Natural killer cell (primary cell): ENCODE measurements at regions not wholly inside any gene's neighbourhood (a gene's known extent, or its start where the extent isn't known, plus 50 kb on each side); places are given as distances from the start of the nearest gene placed in this dataset.

ENCODE experiments used
- ATAC-seq, 3 donors: fragments of 150-1000 bp in 2 of 3; fragments of 200-7000 bp in 1 of 3; cut with Tn5 transposase; 1 replicate in 1 of 3; 2 replicates in 2 of 3; pipeline ENCODE4 v1.10.0; 2021; ENCODE audit warnings: mild to moderate bottlenecking in 2 of 3, moderate library complexity in 2 of 3
- DNase-seq, 2 donors: peaks; one replicate each; pipeline versions ENCODE4 v3.0.0 to v3.0.0-alpha.2; 2013 to 2021; ENCODE audit warnings: mixed read lengths in 1 of 2
- H3K27ac ChIP-seq: one replicate; pipeline ENCODE4 v1.5.1; 2013; ENCODE audit warnings: mild to moderate bottlenecking, low read length
- H3K27me3 ChIP-seq: one replicate; pipeline ENCODE4 v1.6.1; 2013; ENCODE audit warnings: low read length; ENCODE audit not compliant: control insufficient read depth, insufficient read depth
- H3K36me3 ChIP-seq: one replicate; pipeline ENCODE4 v1.6.1; 2013; ENCODE audit warnings: low read length; ENCODE audit not compliant: control insufficient read depth, insufficient read depth
- H3K4me1 ChIP-seq: one replicate; pipeline ENCODE4 v1.6.1; 2013; ENCODE audit warnings: low read length; ENCODE audit not compliant: control insufficient read depth, insufficient read depth
- H3K4me3 ChIP-seq: one replicate; pipeline ENCODE4 v1.5.1; 2013; ENCODE audit warnings: low read length
- H3K9me3 ChIP-seq: one replicate; pipeline ENCODE4 v1.6.1; 2013; ENCODE audit warnings: low read length; ENCODE audit not compliant: control insufficient read depth, insufficient read depth
- H3K27ac Mint-ChIP-seq, 2 donors: one replicate each; pipeline ENCODE4 v1.8.0; 2022; ENCODE audit warnings: mild to moderate bottlenecking in 2 of 2, mixed read lengths in 2 of 2, moderate library complexity in 1 of 2
- H3K27me3 Mint-ChIP-seq, 2 donors: one replicate each; pipeline ENCODE4 v1.8.0; 2022; ENCODE audit warnings: low read depth in 2 of 2, mixed read lengths in 2 of 2
- H3K36me3 Mint-ChIP-seq: one replicate; pipeline ENCODE4 v1.8.0; 2022; ENCODE audit warnings: mixed read lengths
- H3K4me1 Mint-ChIP-seq, 2 donors: one replicate each; pipeline ENCODE4 v1.8.0; 2022; ENCODE audit warnings: mixed read lengths in 2 of 2
- H3K4me3 Mint-ChIP-seq: one replicate; pipeline ENCODE4 v1.8.0; 2022; ENCODE audit warnings: mild to moderate bottlenecking, moderate library complexity, mixed read lengths
- H3K9me3 Mint-ChIP-seq, 2 donors: one replicate each; pipeline ENCODE4 v1.8.0; 2022; ENCODE audit warnings: mixed read lengths in 2 of 2
- CTCF ChIP-seq: fragments of 200-600 bp; IDR thresholded peaks from one replicate; pipeline ENCODE4 v1.8.0; 2022; ENCODE audit warnings: antibody characterized with exemption
- WGBS: methylation state at CpG from one replicate; pipeline ENCODE4 v1.1.7; 2013; ENCODE audit warnings: missing lambda C conversion rate; ENCODE audit not compliant: insufficient coverage; 5-methylcytosine and 5-hydroxymethylcytosine counted together
- intact Hi-C: fragments of 100-400 bp; cut with micrococcal nuclease; formaldehyde crosslinking; loops from one replicate; pipeline ENCODE4 v1.14.2; 2022

GRCh38 chr15:47340571-47340920 lies 376.8 kb upstream of the SEMA6D start:
- no peak for TF ChIP-seq CTCF
- Mint-ChIP-seq H3K27ac (no peak overlapping the region), H3K4me1 (no peaks in the 10 kb centered on the region), H3K36me3 (no peaks in the 10 kb centered on the region), H3K27me3 (no peaks in the 10 kb centered on the region), H3K9me3 (peaks cover 2 to 6% of the 10 kb centered on the region in 2 donors), H3K4me3 (no peak overlapping the region)
- H3K4me1 ChIP-seq = no peaks in the 10 kb centered on the region
- H3K27me3 ChIP-seq = no peaks in the 10 kb centered on the region
- no peaks in the 10 kb centered on the region for H3K9me3 ChIP-seq
- intact Hi-C loops = no loop called here
- no peak for ATAC-seq
- WGBS = 83% methylated on average over 1 of the region's 2 CpGs
- H3K36me3 ChIP-seq = no peaks in the 10 kb centered on the region
- DNase-seq = no peak
- no peak overlapping the region for H3K4me3 ChIP-seq
- H3K27ac ChIP-seq = no peak overlapping the region

- WGBS = 80% methylated on average over 1 of the region's 2 CpGs
- Mint-ChIP-seq H3K4me3 (no peak overlapping the region), H3K27ac (no peak overlapping the region), H3K9me3 (peaks cover 0 to 3% of the 10 kb centered on the region in 2 donors), H3K27me3 (no peaks in the 10 kb centered on the region), H3K4me1 (no peaks in the 10 kb centered on the region), H3K36me3 (no peaks in the 10 kb centered on the region)
- DNase-seq (no peak), ATAC-seq (no peak)
- TF ChIP-seq CTCF = no peak
- intact Hi-C loops = no loop called here
- Histone ChIP-seq H3K36me3 (no peaks in the 10 kb centered on the region), H3K9me3 (no peaks in the 10 kb centered on the region), H3K4me1 (no peaks in the 10 kb centered on the region), H3K4me3 (no peak overlapping the region), H3K27ac (no peak overlapping the region), H3K27me3 (no peaks in the 10 kb centered on the region)
These were observed 368.1 kb upstream of the SEMA6D start for GRCh38 chr15:47349179-47349578.

GRCh38 chr15:47351501-47351900 lies 365.8 kb upstream of the SEMA6D start:
- Mint-ChIP-seq H3K9me3 (peaks cover 3 to 9% of the 10 kb centered on the region in 2 donors), H3K4me1 (no peaks in the 10 kb centered on the region), H3K27me3 (no peaks in the 10 kb centered on the region), H3K36me3 (no peaks in the 10 kb centered on the region), H3K4me3 (no peak overlapping the region), H3K27ac (no peak overlapping the region)
- Histone ChIP-seq H3K4me1 (no peaks in the 10 kb centered on the region), H3K27ac (no peak overlapping the region), H3K4me3 (no peak overlapping the region), H3K27me3 (no peaks in the 10 kb centered on the region), H3K9me3 (no peaks in the 10 kb centered on the region), H3K36me3 (no peaks in the 10 kb centered on the region)
- ATAC-seq (no peak), DNase-seq (no peak)
- TF ChIP-seq CTCF = no peak
- intact Hi-C loops = no loop called here

- no CpG with 5 or more reads among the region's 3 CpGs for WGBS
- Histone ChIP-seq H3K27ac (no peak overlapping the region), H3K4me3 (no peak overlapping the region), H3K9me3 (no peaks in the 10 kb centered on the region), H3K4me1 (no peaks in the 10 kb centered on the region), H3K27me3 (no peaks in the 10 kb centered on the region), H3K36me3 (no peaks in the 10 kb centered on the region)
- intact Hi-C loops = no loop called here
- Mint-ChIP-seq H3K4me3 (no peak overlapping the region), H3K27ac (no peak overlapping the region), H3K27me3 (no peaks in the 10 kb centered on the region), H3K4me1 (no peaks in the 10 kb centered on the region), H3K9me3 (peaks cover 3 to 9% of the 10 kb centered on the region in 2 donors), H3K36me3 (no peaks in the 10 kb centered on the region)
- ATAC-seq (no peak), DNase-seq (no peak)
- TF ChIP-seq CTCF = no peak
These were observed 365.1 kb upstream of the SEMA6D start for GRCh38 chr15:47352217-47352616.
